Lung (tissue), 11 donors: ENCODE measurements at regions not wholly inside any gene's neighbourhood (a gene's known extent, or its start where the extent isn't known, plus 50 kb on each side); places are given as distances from the start of the nearest gene placed in this dataset.

ENCODE experiments used
- ATAC-seq: fragments of 200-7000 bp; cut with Tn5 transposase; one replicate; pipeline ENCODE4 v1.9.1; 2020; ENCODE audit warnings: moderate number of reproducible peaks; ENCODE audit not compliant: insufficient read depth, low FRiP score
- DNase-seq, 3 donors: peaks; one replicate each; pipeline ENCODE4 v3.0.0-alpha.2; 2013 to 2017
- H3K27ac ChIP-seq, 2 donors: one replicate each; pipeline ENCODE4 v1.5.1; 2013; ENCODE audit warnings: mild to moderate bottlenecking in 2 of 2, moderate library complexity in 2 of 2, control low read depth in 1 of 2, inconsistent platforms in 1 of 2, low read depth in 1 of 2, low read length in 1 of 2
- H3K27me3 ChIP-seq, 3 donors: one replicate each; pipeline ENCODE4 v1.5.1; 2013; ENCODE audit warnings: low read length in 2 of 3; ENCODE audit not compliant: control insufficient read depth in 3 of 3, insufficient read depth in 3 of 3
- H3K36me3 ChIP-seq, 4 donors: one replicate each; pipeline ENCODE4 v1.5.1; 2013; ENCODE audit warnings: low read length in 4 of 4, mild to moderate bottlenecking in 1 of 4, moderate library complexity in 1 of 4; ENCODE audit not compliant: control insufficient read depth in 4 of 4, insufficient read depth in 4 of 4
- H3K4me1 ChIP-seq, 5 donors: one replicate each; pipeline ENCODE4 v1.5.1; 2013; ENCODE audit warnings: low read length in 5 of 5, mild to moderate bottlenecking in 2 of 5, moderate library complexity in 1 of 5; ENCODE audit not compliant: control insufficient read depth in 5 of 5, insufficient read depth in 5 of 5
- H3K4me3 ChIP-seq: one replicate; pipeline ENCODE4 v1.5.1; 2013; ENCODE audit warnings: mild to moderate bottlenecking, control low read depth, moderate library complexity
- H3K9ac ChIP-seq, 2 donors: one replicate each; pipeline ENCODE4 v1.5.1; 2013; ENCODE audit warnings: low read length in 2 of 2, control low read depth in 1 of 2; ENCODE audit not compliant: insufficient read depth in 1 of 2
- H3K9me3 ChIP-seq, 4 donors: one replicate each; pipeline ENCODE4 v1.5.1; 2013; ENCODE audit warnings: low read length in 3 of 4, mild to moderate bottlenecking in 1 of 4, moderate library complexity in 1 of 4; ENCODE audit not compliant: control insufficient read depth in 4 of 4, insufficient read depth in 3 of 4
- CTCF ChIP-seq: IDR thresholded peaks from 2 replicates; pipeline ENCODE4 v1.5.1; 2012; ENCODE audit warnings: mild to moderate bottlenecking; ENCODE audit errors: control extremely low read depth, extremely low read depth
- WGBS, 2 donors: extraction: QIAGEN DNeasy Blood & Tissue Kit; methylation state at CpG; one replicate each; pipeline ENCODE4 v1.1.7; 2013; 5-methylcytosine and 5-hydroxymethylcytosine counted together
- donor health status: control.
- donor health status: control.
- donor health status: Bipolar disorder and iron deficiency.
- donor health status: healthy.
- donor health status: DM: yes; HTN: yes; CAD: no.

DNA sequence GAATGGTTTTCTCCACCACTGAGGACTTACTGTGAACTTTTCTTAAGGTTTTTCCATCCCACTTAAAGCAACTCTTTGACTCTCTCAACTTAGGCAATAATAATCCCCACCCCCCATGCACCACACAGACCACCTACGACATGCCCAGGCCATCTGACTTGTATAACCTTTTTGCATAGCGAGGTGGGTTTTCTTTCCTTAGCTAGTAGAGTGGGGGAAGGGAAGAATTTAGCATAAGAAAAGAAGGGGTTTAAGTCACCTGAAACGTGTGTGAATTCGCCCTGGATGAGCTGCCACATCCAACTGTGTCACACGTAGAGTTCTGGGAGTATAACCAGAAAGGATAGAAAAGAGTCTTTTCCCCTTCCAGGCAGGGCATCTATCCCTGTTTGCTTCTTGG, 262.7 kb downstream of the YTHDC2 start:
- Histone ChIP-seq H3K9me3 (no peaks in the 10 kb centered on the region), H3K27me3 (no peaks in the 10 kb centered on the region), H3K27ac (no peak overlapping the region), H3K4me3 (no peak overlapping the region), H3K4me1 (no peaks in the 10 kb centered on the region), H3K9ac (no peak overlapping the region), H3K36me3 (no peaks in the 10 kb centered on the region)
- no peak for TF ChIP-seq CTCF
- ATAC-seq (no peak), DNase-seq (no peak)
- WGBS, 2 donors: 90 to 94% methylated on average over 5 of the region's 5 CpGs

DNA sequence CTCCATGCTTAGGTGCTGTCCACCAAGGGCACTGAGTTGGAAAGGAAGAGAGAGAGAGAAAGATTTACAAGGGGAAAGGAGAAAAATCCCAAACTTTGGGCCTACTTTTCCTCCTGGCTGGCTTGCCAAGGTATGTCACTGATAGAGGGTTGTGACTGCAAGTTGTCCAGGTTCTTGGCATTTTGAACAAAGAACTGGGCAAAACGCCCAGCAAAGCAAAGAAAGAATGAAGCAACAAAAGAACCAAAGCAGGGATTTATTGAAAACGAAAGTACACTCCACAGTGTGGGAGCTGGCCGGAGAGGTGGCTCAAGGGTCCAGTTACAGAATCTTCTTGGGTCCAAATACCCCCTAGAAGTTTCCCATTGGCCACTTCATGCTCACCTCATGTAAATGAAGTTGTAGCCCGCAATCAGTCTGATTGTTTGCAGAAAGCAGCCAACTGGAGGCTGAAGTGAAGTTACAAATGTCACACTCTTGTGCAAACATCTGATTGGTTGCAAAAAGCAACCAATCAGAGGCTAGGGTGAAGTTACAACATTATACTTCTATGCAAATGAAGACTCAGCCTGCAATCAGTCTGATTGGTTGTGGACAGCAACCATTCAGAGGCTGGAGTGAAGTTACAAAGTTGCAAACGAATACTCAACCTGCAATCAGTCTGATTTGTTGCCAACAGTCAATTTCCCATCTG, 263.5 kb downstream of the YTHDC2 start:
- Histone ChIP-seq H3K36me3 (no peaks in the 10 kb centered on the region), H3K9ac (no peak overlapping the region), H3K27ac (no peak overlapping the region), H3K9me3 (no peaks in the 10 kb centered on the region), H3K4me3 (no peak overlapping the region), H3K27me3 (no peaks in the 10 kb centered on the region), H3K4me1 (no peaks in the 10 kb centered on the region)
- WGBS, 2 donors: 55 to 75% methylated on average over 5 of the region's 5 CpGs
- peak in 2 of 3 donors; percentile 28 to 46 for DNase-seq
- ATAC-seq: no peak
- no peak for TF ChIP-seq CTCF

DNA sequence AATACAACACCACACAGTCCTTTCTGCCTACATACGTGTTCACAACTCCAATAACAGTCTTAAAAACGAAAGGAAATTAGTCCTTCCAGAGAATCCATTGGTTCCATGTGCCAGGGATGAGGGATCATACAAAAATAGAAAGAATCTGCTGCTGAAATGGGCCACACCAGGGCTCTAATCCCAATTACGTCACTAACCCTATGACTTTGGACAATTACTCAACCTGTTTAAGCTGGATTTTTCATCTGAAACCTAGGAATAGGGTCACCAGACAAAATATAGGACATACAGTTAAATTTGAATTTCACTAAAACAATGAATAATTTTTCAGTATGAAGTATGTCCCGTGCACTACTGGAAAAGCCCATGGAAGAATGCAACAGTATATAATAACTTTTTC, 264.7 kb downstream of the YTHDC2 start:
- 87 to 88% methylated on average over 4 of the region's 4 CpGs for WGBS, 2 donors
- ATAC-seq (no peak), DNase-seq (no peak)
- Histone ChIP-seq H3K4me1 (no peaks in the 10 kb centered on the region), H3K36me3 (no peaks in the 10 kb centered on the region), H3K27ac (no peak overlapping the region), H3K9ac (no peak overlapping the region), H3K27me3 (no peaks in the 10 kb centered on the region), H3K9me3 (no peaks in the 10 kb centered on the region), H3K4me3 (no peak overlapping the region)
- TF ChIP-seq CTCF: no peak

DNA sequence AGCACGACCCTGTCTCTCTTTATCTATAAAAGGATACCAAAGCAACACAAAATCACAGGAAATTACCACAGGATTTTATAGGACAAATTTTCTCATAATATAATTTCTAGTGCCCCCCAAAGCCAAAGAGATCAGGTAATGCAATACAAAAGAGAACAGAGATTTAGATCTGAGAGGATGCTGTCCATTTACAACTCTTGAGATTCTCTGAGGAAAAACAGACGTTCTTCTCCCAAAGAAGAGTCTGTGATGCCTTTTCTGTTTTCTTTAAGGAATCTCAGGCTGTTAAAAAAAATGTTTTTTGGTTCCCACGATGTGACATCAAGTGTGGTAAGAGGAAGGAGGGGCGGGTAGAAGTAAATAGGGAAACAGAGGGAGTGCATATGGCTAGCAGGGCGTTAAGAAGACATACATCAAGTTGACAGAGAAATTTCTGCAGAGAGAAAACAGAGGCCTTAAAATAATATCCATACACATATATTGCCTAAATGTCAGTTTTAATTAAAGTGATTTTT, 274.7 kb downstream of the YTHDC2 start:
- TF ChIP-seq CTCF: no peak
- Histone ChIP-seq H3K4me1 (no peaks in the 10 kb centered on the region), H3K9ac (no peak overlapping the region), H3K9me3 (no peaks in the 10 kb centered on the region), H3K4me3 (no peak overlapping the region), H3K36me3 (no peaks in the 10 kb centered on the region), H3K27me3 (no peaks in the 10 kb centered on the region), H3K27ac (no peak overlapping the region)
- ATAC-seq (no peak), DNase-seq (no peak)
- 34 to 43% methylated on average over 5 of the region's 5 CpGs for WGBS, 2 donors
